HEK293T (cell line): ENCODE measurements at regions not wholly inside any gene's neighbourhood (a gene's known extent, or its start where the extent isn't known, plus 50 kb on each side); places are given as distances from the start of the nearest gene placed in this dataset.

Experiments
- BHLHE40 ChIP-seq: fragments of 450-650 bp; IDR thresholded peaks from 2 replicates; pipeline ENCODE4 v1.6.1; 2016; ENCODE audit warnings: mild to moderate bottlenecking, moderate library complexity, borderline replicate concordance
- FOXA1 ChIP-seq: fragments of 450-650 bp; IDR thresholded peaks from 2 replicates; pipeline ENCODE4 v1.6.1; 2016; ENCODE audit warnings: mild to moderate bottlenecking
- FOXM1 ChIP-seq: fragments of 450-650 bp; IDR thresholded peaks from 2 replicates; pipeline ENCODE4 v1.6.1; 2017; ENCODE audit warnings: mild to moderate bottlenecking, borderline replicate concordance
- NFRKB ChIP-seq: fragments of 450-650 bp; IDR thresholded peaks from 2 replicates; pipeline ENCODE4 v1.6.1; 2016; ENCODE audit warnings: mild to moderate bottlenecking, moderate library complexity
- SUZ12 ChIP-seq: fragments of 450-650 bp; IDR thresholded peaks from 2 replicates; pipeline ENCODE4 v1.6.1; 2016; ENCODE audit warnings: mild to moderate bottlenecking
- TARDBP ChIP-seq: fragments of 450-650 bp; IDR thresholded peaks from 2 replicates; pipeline ENCODE4 v1.6.1; 2016
- ZNF384 ChIP-seq: fragments of 450-650 bp; IDR thresholded peaks from 2 replicates; pipeline ENCODE4 v1.6.1; 2016
- TF ChIP-seq, protein P1 (sequence below): fragments of 450-650 bp; IDR thresholded peaks from 2 replicates; pipeline ENCODE4 v1.6.1; 2016

DNA sequence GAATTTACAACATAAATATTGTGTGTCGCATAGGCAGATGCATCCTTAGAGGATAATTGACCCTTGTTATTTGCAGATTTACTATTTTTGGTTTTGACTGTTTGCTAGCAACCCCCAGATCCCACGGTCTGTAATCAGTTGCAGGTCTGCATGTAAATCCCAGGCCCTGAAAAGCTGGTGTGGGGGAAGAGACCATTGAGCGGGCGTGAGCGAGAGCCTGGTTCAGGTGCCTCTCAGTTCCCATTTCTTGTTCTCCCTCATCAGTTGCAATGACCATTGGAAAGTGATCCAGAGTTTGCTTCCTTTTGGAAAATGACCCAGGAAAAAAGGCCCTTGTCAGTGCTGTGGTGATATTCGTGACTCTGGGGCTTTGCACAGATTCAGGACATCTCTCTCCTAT is 238.9 kb downstream of the UACA start:
- no peak for TF ChIP-seq TARDBP
- no peak for TF ChIP-seq BHLHE40
- no peak for TF ChIP-seq FOXM1
- no peak for TF ChIP-seq NFRKB
- TF ChIP-seq SUZ12, result no peak
- TF ChIP-seq, protein P1, sequence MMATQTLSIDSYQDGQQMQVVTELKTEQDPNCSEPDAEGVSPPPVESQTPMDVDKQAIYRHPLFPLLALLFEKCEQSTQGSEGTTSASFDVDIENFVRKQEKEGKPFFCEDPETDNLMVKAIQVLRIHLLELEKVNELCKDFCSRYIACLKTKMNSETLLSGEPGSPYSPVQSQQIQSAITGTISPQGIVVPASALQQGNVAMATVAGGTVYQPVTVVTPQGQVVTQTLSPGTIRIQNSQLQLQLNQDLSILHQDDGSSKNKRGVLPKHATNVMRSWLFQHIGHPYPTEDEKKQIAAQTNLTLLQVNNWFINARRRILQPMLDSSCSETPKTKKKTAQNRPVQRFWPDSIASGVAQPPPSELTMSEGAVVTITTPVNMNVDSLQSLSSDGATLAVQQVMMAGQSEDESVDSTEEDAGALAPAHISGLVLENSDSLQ, result no peak
- TF ChIP-seq FOXA1, result no peak
- TF ChIP-seq ZNF384, result no peak
